Fibroblast of villous mesenchyme (primary cell): ENCODE measurements at regions not wholly inside any gene's neighbourhood (a gene's known extent, or its start where the extent isn't known, plus 50 kb on each side); places are given as distances from the start of the nearest gene placed in this dataset.

Experiments used
- DNase-seq: peaks from one replicate; pipeline ENCODE4 v3.0.0-alpha.2; 2010; ENCODE audit warnings: low read depth
- H3K4me3 ChIP-seq: 2 replicates; pipeline ENCODE4 v1.5.1; 2011; ENCODE audit warnings: low read depth, mild to moderate bottlenecking, low read length
- CTCF ChIP-seq: IDR thresholded peaks from 2 replicates; pipeline ENCODE4 v1.5.1; 2012; ENCODE audit warnings: low read depth, mild to moderate bottlenecking, low read length; ENCODE audit not compliant: insufficient read depth

- no peak for DNase-seq
- no peak for TF ChIP-seq CTCF
- no peak overlapping the region for H3K4me3 ChIP-seq
Observed at GRCh38 chr1:63068626-63069025, 253.7 kb upstream of the FOXD3 start.

GRCh38 chr1:63069214-63069613, 253.2 kb upstream of the FOXD3 start:
- no peak overlapping the region for H3K4me3 ChIP-seq
- DNase-seq = no peak
- TF ChIP-seq CTCF = no peak

GRCh38 chr1:63073309-63074306, 248.8 kb upstream of the FOXD3 start:
- H3K4me3 ChIP-seq = no peak overlapping the region
- TF ChIP-seq CTCF = no peak
- DNase-seq = no peak

- no peak overlapping the region for H3K4me3 ChIP-seq
- TF ChIP-seq CTCF = no peak
- DNase-seq = no peak
Observed at GRCh38 chr1:63074321-63074720, 248.0 kb upstream of the FOXD3 start.

- TF ChIP-seq CTCF = no peak
- H3K4me3 ChIP-seq = no peak overlapping the region
- DNase-seq = no peak
Observed at GRCh38 chr1:63082766-63083165, 239.6 kb upstream of the FOXD3 start.

GRCh38 chr1:63087966-63088365, 234.4 kb upstream of the FOXD3 start:
- H3K4me3 ChIP-seq = no peak overlapping the region
- no peak for DNase-seq
- no peak for TF ChIP-seq CTCF
